ENCODE measurements at regions not wholly inside any gene's neighbourhood (a gene's known extent, or its start where the extent isn't known, plus 50 kb on each side); places are given as distances from the start of the nearest gene placed in this dataset.

DNA sequence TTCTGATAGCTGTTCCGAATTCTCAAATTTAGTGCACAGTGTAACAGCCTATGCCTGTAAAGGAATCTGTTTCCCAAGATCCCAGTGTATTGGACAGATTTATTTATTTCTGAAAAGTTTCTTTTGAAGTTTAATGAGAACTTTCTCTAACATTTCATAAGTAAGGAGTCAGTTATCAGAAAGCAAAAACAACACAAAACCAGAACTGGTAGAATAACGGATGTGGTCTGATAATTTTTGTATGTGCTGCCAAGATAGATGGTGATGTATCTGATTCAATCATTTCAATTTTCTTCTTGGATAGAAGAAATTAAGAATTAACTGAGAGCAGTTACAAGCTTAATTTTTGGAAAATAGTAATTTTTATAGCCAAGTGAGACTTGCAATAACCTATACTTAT is 374.3 kb downstream of the SOCS6 start:
- ChIA-PET POLR2A (no interaction called here), CTCF (ENCODE audit: low intra/inter-chr PET ratio, low total read pairs) (no interaction called here)
- no peak for ATAC-seq
- no peak for DNase-seq (ENCODE audit: low spot score)
- Histone ChIP-seq H3K79me2 (ENCODE audit: insufficient read depth, low read length) (no peaks in the 10 kb centered on the region), H4K20me1 (ENCODE audit: insufficient read depth, low read length) (no peaks in the 10 kb centered on the region), H3K27me3 (ENCODE audit: control insufficient read depth in 1 of 2, insufficient read depth in 2 of 2, low read length in 2 of 2) (no peaks in the 10 kb centered on the region), H3K9me3 (ENCODE audit: low read length) (no peaks in the 10 kb centered on the region), H3K9ac (ENCODE audit: insufficient read depth, low read depth, low read length) (no peak overlapping the region), H3K4me2 (ENCODE audit: low read depth, low read length) (no peak overlapping the region), H2AFZ (ENCODE audit: low read length) (no peak overlapping the region), H3K4me1 (ENCODE audit: insufficient read depth, low read length) (no peaks in the 10 kb centered on the region), H3K4me3 (replicated peaks in 1 of 3; ENCODE audit: insufficient read depth in 1 of 3, low read depth in 2 of 3, low read length in 3 of 3) (no peak overlapping the region), H3K27ac (ENCODE audit: extremely low read length, insufficient read depth, low read length) (no peak overlapping the region), H3K36me3 (replicated peaks in 1 of 2; ENCODE audit: control insufficient read depth in 1 of 2, insufficient read depth in 2 of 2, low read length in 2 of 2) (no peaks in the 10 kb centered on the region)
- FAIRE-seq = no peak
- in situ Hi-C loops (cut with HindIII; ENCODE audit: extremely low pct_ligation_motif_present, low pct_unique_long_range_greater_than_20kb) (no loop called here), intact Hi-C loops (cut with micrococcal nuclease; ENCODE audit: unreplicated experiment) (no loop called here)
- TF ChIP-seq, protein P1, sequence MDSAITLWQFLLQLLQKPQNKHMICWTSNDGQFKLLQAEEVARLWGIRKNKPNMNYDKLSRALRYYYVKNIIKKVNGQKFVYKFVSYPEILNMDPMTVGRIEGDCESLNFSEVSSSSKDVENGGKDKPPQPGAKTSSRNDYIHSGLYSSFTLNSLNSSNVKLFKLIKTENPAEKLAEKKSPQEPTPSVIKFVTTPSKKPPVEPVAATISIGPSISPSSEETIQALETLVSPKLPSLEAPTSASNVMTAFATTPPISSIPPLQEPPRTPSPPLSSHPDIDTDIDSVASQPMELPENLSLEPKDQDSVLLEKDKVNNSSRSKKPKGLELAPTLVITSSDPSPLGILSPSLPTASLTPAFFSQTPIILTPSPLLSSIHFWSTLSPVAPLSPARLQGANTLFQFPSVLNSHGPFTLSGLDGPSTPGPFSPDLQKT (CRISPR knock-in tag; IDR thresholded peaks at IDR 0.05; ENCODE audit: borderline replicate concordance) = no peak
- no peak for TF ChIP-seq ZNF570 (CRISPR knock-in tag; IDR thresholded peaks at IDR 0.05; ENCODE audit: borderline replicate concordance)
- no peak for TF ChIP-seq KDM1A (CRISPR knock-in tag; IDR thresholded peaks at IDR 0.05)
- TF ChIP-seq WIZ (CRISPR knock-in tag; IDR thresholded peaks at IDR 0.05) = no peak
- no peak for TF ChIP-seq ZNF484 (CRISPR knock-in tag; IDR thresholded peaks at IDR 0.05; ENCODE audit: borderline replicate concordance, low read depth)
- no peak for TF ChIP-seq ZNF224 (CRISPR knock-in tag; IDR thresholded peaks at IDR 0.05)
- TF ChIP-seq ZNF781 (CRISPR knock-in tag; IDR thresholded peaks at IDR 0.05; ENCODE audit: borderline replicate concordance, not compliant biosample characterization) = no peak
- TF ChIP-seq IKZF4 (CRISPR knock-in tag; IDR thresholded peaks at IDR 0.05; ENCODE audit: borderline replicate concordance, low read depth, not compliant biosample characterization) = no peak
- no peak for TF ChIP-seq TBP (CRISPR knock-in tag; IDR thresholded peaks at IDR 0.05)
- TF ChIP-seq, protein P2, sequence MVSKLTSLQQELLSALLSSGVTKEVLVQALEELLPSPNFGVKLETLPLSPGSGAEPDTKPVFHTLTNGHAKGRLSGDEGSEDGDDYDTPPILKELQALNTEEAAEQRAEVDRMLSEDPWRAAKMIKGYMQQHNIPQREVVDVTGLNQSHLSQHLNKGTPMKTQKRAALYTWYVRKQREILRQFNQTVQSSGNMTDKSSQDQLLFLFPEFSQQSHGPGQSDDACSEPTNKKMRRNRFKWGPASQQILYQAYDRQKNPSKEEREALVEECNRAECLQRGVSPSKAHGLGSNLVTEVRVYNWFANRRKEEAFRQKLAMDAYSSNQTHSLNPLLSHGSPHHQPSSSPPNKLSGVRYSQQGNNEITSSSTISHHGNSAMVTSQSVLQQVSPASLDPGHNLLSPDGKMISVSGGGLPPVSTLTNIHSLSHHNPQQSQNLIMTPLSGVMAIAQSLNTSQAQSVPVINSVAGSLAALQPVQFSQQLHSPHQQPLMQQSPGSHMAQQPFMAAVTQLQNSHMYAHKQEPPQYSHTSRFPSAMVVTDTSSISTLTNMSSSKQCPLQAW (CRISPR knock-in tag; IDR thresholded peaks at IDR 0.05) = no peak
- TF ChIP-seq TCF12 (IDR thresholded peaks at IDR 0.05) = no peak
- no peak for TF ChIP-seq TCF12 (CRISPR knock-in tag; IDR thresholded peaks at IDR 0.05)
- no peak for TF ChIP-seq ZNF441 (CRISPR knock-in tag; IDR thresholded peaks at IDR 0.05; ENCODE audit: borderline replicate concordance)
- WGBS (ENCODE audit: low lambda C conversion rate) = 9% methylated on average over 2 of the region's 2 CpGs
- BruUV-seq (replicated peaks) = no TSS peak

Measured in HepG2 (cell line).